ENCODE measurements at regions not wholly inside any gene's neighbourhood (a gene's known extent, or its start where the extent isn't known, plus 50 kb on each side); places are given as distances from the start of the nearest gene placed in this dataset.
"Not testable (repeated sequence)": the region's sequence is repeated elsewhere in the genome, so short reads cannot be mapped to it uniquely, and the experiment has no call there.

DNA sequence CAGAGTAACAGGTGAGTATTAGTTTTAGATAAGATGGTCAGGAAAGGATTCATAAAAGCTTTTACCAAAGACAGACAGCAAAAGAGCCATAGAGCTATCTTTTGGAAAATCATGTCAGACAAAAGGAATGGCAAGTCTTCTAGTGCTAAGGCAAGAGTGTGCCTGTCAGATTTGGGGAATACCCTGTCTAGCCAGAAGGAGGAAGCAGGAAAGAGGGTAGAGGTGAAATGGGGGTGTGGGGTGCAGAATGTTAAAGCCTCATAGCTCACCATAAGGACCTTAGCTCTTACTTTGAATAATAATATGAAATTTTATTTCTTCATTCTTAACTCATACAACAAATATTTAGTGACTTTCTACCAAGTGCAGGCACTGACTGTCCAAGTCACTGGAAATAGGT, 512.1 kb upstream of the ROBO2 start:
- DNase-seq (ENCODE audit: low spot score): no peak

DNA sequence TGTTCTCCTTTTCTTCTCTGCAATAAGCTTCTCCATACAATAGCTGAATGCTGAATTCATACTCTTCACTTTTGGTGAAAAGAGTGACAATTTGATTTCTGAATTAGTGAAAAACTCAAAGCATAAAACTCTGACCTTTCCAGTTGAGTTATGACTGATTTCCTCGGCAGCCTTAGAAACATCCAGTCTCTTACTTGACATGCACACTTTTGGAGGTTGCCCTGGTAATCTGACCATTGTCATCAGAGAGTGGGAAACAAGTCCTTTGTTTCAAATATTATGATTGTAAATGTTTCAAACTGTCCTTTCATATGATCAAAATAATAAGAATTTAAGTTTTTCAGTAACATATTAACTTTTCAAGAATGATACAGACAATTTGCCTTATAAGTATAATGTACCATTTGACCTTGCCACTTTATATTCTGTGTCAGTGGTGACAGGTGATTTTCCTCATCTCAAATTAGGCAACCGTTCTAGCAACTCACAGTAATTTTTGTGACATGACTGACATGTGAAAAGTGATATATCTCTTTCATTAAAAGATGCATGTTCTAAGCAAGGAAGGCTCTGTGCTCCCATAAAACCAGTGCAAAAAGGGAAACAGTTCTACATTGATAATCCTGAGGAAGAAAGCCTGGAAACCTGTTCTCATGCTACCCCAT, 507.6 kb upstream of the ROBO2 start:
- no peak for DNase-seq (ENCODE audit: low spot score)

DNA sequence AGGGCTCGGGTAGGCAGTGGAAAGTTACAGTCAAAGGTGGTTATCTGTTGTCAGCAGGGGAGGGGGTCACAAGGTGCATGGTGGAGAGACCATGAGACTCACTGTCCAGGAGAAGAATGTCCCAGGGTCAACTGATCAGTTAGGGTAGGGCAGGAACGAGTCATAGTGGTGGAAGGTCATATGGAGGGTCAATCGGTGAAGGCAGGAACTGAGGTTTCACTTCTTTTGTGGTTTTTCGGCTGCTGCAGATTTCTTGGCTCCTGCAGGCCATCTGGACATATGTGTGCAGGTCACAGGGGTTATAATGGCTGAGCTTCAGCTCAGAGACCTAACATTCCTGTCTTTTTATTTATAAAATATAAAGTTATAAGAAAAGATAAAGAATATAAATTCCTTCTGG, 506.2 kb upstream of the ROBO2 start:
- not testable (repeated sequence) for DNase-seq (ENCODE audit: low spot score)

DNA sequence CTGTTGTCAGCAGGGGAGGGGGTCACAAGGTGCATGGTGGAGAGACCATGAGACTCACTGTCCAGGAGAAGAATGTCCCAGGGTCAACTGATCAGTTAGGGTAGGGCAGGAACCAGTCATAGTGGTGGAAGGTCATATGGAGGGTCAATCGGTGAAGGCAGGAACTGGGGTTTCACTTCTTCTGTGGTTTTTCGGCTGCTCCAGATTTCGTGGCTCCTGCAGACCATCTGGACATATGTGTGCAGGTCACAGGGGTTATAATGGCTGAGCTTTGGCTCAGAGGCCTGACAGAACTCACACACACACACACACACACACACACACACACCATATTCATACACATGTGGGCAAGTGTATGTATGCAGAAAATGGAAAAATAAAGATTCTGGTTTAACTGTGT, 502.0 kb upstream of the ROBO2 start:
- DNase-seq (ENCODE audit: low spot score): not testable (repeated sequence)

DNA sequence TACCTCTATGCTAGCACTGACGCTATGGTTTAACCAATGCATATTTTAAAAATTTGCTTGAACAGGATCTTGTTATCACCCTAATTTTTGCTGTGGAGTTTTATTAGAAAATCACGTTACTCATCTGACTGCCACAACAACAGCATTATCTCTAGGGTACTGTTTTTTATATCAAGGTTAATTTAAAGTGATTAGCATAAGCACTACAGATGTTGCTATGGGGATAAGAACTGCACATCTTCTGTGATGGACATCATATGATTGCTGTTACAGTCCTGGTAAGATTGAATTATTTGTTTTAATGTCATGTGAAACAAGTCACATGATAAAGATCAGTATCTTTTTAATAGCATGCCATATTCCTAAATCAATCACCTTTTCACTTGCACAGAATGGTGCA, 492.2 kb upstream of the ROBO2 start:
- no peak for DNase-seq (ENCODE audit: low spot score)

DNA sequence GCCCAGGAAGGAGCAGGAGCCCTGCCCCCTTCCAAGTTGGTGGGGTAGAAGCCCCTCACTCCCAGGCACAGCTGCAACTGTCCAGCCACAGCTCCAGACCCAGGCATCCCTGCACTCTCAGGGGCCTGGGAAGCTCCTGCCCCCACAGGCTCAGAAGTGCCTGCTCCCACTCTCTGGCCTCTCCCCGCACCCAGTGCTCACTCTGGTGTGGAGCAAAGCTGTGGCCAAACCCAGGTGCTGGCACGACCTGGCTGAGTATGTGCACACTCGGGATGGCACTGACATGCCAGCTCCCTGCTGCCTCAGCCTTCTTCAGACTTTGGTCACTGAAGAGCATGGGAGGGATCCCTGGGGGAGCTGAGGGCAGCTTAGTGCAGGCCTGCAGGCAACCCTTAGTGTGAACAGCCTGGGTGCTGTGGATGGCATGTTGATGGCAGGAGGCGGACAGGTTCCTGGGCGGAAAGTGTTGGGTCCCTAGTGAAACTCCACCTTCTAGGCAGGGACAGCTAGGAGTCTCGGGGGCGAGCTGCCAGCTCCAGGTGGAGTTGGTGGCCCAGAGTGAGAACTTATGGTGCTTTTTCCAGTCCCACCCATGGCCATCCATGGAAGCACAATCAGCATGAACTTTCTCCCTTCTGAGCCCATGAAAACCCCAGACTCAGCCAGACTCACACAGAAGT, 489.2 kb upstream of the ROBO2 start:
- no peak for DNase-seq (ENCODE audit: low spot score)

DNA sequence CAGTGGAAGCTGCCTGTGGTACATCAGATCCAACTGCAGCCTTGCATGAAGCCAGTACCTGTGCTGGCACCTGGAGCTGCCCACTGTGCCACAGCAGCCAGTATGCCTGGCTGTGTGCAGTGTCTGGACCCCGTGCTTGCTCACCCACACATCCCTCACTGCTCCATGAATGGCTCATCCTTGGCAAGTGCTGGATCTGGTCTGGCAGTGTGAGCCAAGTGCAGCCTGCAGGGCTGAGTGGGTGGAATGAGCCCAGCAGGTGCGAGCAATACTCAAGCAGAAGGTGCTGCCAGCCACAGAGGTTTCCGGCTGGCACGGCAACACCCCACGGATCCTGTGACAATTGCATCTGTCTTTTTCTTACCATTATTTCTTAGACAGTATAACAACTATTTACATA, 488.2 kb upstream of the ROBO2 start:
- DNase-seq (ENCODE audit: low spot score): no peak

DNA sequence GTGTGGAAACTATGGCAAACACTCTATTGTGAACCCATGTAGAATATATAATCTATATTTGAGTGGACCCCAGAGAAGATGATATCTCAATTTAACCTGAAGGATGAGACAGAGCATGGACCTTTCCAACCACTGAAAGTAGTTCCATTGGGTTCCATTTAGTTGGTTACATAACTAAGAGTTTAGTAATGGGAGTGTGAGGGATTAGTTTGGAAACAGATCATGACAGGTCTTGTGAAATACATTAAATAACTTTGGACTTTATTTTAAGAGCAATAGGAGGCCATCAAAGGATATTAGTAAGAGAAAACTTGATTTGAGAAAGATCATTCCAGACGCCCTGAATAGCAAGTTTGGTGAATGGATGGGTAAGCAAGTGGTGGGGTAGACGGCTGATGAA, 487.2 kb upstream of the ROBO2 start:
- DNase-seq (ENCODE audit: low spot score): no peak

DNA sequence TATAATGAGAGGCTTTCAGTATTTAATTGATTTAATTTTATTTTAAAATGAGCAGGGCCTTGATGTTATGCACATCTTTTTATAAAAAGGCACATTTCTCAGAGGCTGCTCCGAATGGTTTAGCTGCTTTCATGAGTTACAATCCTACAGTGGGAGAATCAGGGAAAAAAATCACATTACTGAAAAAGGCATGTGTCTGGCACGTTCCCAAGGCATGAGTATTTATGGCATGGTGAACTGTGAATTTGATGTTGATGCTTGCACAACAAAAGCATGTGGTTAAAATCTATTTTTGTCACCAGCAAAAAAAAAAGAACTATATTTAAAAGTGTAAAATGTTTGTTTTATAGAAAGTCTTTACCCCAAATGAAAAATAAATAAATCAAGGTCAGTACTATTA, 485.2 kb upstream of the ROBO2 start:
- DNase-seq (ENCODE audit: low spot score): peak; percentile 4

DNA sequence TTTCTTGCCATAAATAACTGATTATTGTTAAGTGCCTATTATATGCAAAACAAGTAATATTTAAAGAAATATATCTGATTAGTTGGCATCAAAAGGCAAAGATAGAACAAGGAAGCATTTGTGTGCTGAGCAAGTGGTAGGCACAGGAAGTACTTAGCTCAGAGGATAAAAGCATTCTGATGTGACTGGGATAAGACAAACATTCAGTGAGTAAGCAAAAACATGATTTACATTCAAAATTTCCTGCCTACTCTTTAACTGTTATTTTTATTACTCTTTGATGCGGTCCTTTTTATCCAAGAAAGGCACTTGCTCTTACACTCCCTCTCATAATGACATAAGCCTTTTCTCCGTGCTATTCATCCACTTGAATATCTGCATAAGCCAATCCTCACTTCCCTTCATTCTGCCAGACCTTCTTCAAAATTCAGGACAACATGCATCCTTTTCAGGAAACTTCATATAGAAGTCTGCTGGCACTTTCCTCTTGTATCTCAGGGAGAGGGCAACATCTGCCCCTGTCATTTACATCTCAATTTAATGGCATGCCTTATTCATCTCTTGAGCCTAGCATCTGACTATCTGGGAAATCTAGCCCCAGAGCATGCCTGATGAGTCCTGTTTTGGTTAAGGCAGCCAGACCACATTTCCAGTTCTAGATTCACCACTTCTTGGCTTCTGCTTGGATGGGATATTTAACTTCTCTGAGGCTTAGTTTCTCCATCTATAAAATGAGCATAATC, 478.2 kb upstream of the ROBO2 start:
- no peak for DNase-seq (ENCODE audit: low spot score)

DNA sequence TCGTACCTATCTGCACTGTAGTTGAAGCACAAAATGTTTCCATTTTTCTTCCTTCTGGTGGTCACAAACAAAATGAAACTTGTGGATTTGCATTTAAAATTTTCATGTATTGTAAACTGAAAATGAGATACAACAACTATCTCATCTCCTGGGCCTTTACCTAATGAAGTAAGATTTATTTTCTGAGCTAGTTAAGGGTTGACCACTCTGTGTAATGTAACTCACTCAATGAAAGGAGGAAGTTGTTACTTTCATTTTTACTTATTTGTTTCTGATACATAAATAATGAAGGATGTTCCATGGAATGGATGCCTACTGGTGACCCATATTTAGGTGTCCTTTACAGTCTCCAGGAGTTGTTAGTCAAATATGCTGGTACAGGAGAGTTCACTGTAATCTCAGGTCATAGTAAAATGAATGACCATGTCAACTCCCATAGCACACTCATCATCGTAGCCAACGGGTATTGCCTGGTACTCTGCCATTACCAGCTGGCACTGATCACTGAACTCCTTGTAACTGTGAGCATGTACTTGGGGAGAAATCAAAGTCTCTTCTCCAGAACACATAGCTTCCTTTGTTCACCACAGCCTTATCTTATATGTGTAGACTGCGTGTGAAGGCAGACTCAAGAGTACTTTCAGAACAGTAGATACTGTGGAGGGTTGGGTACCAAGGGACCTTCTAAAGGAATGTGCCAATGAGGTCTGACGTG, 474.2 kb upstream of the ROBO2 start:
- DNase-seq (ENCODE audit: low spot score): no peak

DNA sequence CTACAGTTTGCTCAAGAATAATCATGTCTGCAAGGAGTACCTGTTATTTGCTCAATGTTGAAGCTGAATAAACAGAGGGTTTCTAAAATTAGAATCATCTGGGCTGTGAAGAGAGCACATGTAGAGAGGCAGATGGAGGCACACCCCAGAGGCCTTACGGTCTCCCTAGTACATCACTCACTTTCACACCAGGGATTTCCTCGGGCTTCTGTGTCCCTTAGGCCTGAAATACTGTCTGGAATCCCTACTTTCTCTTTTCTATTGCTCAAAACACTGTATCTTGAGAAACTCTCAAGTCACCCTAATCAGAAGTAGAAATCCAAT, 473.7 kb upstream of the ROBO2 start:
- DNase-seq (ENCODE audit: low spot score): no peak

DNA sequence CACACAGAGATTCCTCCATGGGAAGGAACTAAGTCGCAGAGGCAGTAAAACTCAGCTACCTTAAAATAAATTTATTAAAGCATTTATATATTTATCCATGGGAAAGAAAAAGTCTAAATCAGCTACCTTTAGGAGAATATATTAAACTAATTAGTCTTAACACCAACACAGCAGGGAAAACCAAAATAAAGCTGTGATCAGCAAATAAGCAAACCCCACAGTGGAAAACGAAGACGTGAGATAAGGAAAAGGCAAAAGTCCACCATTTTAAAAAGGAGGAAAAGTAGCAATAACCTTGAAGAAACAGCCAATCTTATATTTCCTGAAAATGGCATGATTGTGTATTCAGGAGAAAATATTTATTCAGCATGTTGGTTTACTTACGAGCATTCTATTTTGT, 473.0 kb upstream of the ROBO2 start:
- DNase-seq (ENCODE audit: low spot score): no peak

DNA sequence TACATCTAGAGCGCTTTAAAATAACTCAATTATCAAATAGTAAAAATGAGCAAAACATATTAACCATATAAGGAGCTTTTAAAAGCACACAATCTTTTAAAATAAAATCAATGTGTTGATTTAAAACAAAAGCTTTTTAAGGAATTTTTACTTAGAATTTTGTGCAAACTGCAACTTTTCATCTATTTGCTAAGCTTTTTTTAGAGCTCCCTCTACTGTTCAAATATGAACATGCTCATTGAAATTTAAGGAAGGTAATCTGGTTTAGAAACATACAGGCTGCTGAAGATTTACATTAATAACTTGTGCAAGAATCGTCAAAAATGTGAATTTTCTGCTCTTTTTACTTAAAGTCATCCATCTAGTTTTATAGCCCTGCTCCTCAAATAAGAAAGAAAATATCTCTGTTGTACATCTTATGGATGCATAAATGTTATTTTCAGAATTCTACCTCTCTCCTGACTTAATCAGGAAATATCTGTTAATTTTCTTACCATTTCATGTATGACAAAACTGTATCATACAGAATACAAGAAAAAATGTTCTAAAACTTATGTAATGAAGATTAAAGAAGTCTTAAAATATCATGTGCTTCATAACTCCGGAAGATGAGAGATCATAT, 469.4 kb upstream of the ROBO2 start:
- peak; percentile 6 for DNase-seq (ENCODE audit: low spot score)

DNA sequence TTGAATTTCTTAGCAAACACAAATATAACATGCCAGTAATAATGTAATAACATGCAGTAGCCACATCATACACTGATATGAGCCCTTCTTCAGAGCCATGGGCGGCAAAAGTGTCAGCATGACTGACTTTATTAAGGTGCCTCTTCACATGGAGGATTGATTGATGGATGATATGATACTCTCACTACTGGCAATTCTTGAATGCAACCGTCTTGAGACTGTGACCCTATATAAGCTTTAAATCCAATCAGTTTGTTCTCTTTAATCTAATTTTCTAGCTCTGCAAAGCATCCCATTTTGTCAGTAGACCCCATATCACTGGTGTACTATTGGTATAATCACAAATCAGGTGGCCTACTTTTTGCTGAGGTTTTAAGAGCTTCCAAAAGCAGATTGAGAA, 463.7 kb upstream of the ROBO2 start:
- no peak for DNase-seq (ENCODE audit: low spot score)

DNA sequence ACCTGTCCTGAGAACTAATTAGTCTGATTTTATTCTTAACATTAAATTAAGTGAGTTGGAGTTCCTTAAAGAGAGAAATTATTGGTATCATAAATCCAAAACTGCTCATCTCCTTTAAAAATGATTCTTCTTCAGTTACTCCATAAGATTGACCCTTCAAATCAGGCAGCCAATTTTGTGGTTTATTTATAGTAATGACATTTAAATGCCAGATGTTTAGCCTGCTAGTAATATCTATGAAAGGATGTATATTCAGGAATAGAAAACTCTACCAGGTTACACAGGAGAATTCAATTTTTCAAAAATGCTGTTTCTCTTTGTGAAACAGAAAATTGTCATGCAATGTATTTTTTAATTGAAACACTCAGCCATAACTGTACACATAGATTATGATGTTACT, 457.8 kb upstream of the ROBO2 start:
- no peak for DNase-seq (ENCODE audit: low spot score)

DNA sequence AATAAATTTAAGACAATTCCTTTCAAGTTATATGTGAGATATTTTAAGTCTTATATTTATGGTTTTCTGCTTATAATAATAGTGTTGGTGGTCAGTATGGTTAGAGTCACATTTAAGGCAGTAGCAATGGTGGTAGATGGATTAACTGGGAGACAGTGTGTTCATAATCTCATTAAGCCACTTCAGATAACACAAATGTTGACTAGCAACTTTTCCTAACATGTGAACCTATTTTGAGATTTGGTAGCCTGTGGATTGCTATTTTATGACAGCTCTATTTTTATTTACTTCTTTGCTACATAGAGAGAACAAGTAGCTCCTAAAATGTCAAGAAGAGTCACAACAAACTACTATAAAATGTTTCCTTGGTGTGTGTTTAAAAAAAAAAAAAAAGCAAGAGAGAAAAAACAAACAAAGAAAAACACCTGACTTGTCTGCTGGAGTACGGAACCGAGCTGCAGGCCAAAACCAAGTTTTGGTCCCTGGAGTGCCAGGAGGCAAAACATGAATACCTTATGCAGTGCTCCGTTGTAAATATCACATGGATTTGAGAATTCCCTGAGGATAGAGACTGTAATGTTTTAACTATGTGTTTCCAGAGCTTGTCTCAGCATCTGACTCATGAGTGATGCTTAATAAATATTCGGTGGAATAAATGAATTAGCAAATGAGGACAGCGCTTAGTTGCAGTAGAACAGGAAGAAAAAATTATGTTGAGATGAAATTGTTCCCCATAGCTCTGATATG, 457.1 kb upstream of the ROBO2 start:
- DNase-seq (ENCODE audit: low spot score): no peak

DNA sequence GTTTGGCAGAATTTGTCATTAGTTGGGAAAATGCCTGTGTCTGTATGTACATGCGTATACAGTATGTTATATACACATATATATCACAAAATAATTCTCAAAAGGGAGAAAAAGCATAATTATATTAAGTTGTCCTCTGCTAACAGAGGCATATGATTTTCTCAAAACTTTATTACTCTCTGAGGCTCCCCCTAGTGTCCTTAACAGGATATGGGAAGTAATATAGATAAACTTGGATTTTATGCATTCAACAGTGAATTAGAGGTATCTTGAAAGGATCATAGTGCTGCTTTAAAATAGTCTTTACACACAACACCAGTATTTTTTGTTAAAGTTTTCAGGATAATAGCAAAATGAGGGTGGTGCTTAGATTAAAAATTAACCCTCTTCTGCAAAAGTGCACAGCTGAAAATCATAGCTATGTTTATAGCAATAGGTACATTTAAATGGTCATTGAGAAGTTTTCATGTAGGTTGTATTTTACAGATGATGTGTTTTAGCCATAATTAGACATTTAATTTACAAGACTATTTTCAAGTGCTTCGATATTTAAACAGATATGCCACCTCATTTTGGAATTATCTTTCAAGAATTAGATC, 454.0 kb upstream of the ROBO2 start:
- DNase-seq (ENCODE audit: low spot score): peak; percentile 14

DNA sequence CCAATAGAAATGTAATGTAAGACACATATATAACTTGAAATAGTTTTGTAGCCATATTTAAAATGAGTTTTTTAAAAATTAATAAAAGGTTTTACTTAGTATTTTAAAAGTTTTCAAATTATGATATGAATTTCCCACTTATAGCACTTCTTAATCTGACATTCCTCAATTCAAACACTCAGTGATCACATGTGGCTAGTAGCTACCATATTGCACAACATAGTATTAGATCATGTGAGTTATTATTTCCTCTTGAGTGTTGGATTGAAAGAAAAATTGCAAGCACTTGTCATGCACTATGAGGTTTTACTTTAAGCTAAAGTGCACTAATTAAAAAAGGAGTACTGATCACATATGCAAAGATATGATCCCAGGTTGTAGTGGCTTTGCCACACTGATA, 453.4 kb upstream of the ROBO2 start:
- DNase-seq (ENCODE audit: low spot score): no peak

DNA sequence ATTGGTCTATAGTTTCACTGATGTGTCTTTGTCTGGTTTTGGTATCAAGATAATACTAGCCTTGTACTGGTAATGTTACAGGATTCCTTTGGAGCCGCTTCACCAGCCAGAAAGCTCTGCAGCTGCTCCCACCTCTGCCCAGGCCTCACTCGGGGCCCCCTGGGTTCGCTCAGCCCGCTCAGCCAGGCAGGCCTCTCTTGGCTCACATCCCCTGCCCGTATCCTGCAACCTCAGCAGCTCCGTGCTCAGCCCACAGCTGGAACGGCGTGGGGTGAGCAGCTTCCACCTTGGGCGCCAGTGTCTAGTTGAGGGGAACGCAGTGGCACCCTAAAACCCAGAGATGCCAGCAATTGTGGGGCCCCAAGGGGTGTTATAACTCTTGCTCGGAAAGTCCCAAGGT, 429.7 kb upstream of the ROBO2 start:
- no peak for DNase-seq (ENCODE audit: low spot score)

DNA sequence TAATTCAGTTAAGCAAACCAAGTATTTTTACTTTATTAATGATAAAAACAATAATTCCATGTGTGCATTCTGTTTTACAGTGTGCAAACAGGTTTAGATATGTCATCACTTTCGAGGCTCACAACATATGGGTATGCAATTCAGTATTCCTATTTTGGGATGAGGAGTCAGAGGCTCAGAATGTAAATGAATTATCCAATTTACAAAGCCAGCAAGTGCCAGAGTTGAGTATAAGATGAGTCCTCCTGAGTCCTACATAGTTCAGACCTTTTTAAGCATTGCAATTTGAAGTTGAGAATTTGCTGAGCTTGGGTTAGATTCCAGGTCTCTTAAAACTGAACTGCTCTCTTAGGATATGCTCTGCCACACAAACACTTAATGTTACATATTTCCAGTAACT, 424.2 kb upstream of the ROBO2 start:
- DNase-seq (ENCODE audit: low spot score): peak; percentile 5
